GM19452 (cell line): ENCODE measurements at regions not wholly inside any gene's neighbourhood (a gene's known extent, or its start where the extent isn't known, plus 50 kb on each side); places are given as distances from the start of the nearest gene placed in this dataset.

Source experiments
- ATAC-seq: cut with Tn5 transposase; IDR thresholded peaks from one replicate; pipeline ENCODE4 v1.9.1; 2021; ENCODE audit not compliant: unreplicated experiment

DNA sequence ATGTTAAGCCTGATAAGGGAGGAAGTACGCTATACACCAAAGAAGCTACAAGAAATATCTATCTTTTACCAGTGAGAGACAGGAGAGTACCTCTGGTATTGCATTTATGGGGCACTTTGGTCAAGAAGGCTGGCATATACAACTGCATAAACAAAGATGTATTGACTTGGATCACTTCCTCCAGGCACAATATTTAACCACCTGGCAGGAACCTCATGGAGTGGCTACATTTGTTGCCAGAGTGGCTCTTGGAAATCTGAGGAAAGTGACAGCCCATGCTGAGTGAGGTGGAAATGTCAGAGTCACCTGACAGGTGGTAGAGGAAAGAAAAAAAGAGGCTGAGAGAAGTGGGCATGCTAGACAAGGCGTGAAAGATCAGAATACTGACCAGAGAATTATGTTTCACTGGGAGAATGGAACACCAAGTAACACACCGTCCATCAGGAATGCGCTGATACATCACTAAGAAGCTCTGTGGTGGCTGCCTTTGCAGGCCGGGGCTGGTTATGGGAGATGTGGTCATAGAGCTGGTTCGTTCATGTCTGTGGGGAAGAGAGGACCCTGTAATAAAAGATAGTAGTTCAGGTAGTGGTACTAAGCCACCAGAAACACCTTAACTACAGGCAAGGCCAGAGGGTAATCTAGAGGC is 61.4 kb upstream of the UFL1 start:
- no peak for ATAC-seq

DNA sequence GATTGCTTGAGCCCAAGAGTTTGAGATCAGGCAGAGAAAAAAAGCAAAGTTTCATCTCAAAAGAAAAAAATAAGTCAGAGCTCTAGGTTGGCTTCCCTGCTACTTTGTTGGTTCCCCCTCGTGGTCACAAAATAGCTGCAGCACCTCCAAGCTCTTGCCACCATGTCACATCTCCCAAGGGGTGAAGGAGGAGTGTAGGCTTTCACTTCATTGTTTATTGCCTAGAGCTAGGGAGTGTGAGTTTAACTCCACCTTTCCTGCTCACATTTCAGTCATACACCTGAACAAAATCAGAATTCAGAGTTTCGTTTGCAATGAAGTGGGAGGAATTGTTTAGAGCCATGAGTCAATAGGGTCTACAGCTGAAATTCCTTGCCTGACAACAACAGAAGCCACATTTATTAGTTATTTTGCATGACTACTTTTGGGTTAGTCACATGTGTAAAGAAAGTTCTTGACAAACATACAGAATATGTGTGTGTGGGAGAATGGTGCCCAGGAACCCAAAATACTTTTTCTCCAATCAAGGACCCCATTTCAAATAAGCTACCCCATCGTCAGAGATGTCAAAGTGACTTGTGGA is 56.2 kb upstream of the UFL1 start:
- ATAC-seq: no peak

DNA sequence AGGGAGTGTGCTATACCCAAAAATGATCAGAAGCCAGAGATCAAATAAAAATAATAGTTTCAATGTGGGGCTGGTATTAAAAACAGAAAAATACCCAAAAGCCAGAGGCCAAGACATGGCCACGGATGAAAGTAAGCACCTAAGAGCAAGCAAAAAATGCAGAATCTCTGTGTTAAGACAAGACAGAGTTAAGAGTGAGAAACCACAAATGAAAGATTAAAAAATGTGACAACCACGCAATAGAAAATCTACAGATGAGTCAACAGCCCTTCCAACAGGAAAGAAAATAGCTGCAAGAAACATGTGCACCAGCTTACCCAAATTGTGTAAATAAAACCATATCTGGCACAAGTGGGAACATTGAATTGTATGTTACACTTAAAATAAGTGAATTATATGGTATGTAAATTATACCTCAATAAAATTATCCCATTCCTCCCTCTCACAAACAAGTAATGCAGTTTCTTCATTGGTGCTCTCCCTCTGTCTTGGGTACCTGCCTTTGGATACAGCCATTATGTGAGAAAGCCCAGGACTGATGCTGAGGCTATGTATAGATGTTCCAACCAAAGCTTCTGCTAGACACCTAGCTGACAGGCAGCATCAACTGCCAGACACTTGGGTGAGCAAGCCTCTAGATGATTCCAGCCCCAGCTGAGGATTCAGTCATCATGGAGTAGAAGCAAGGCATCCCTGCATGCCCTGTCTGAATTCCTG is 55.3 kb upstream of the UFL1 start:
- peak; percentile 72 for ATAC-seq

DNA sequence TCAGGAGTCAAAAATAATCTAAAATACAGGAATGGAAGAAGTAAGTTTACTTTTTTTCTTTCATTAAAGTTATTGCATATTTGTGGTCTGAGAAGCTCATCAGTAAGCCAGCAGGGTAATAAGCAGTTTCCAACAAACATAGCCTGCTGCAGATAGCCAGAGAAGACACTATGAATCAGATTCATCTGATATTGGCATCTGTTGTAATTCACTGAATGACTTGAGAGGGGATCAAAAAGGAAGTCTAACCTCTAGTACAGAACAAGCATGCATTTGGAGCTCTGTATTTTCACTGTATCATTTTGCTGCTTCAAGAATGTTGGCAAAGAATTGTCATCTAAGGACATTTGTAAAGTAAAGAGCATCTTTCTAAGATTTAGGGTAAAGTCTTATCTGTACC is 53.8 kb upstream of the UFL1 start:
- no peak for ATAC-seq

DNA sequence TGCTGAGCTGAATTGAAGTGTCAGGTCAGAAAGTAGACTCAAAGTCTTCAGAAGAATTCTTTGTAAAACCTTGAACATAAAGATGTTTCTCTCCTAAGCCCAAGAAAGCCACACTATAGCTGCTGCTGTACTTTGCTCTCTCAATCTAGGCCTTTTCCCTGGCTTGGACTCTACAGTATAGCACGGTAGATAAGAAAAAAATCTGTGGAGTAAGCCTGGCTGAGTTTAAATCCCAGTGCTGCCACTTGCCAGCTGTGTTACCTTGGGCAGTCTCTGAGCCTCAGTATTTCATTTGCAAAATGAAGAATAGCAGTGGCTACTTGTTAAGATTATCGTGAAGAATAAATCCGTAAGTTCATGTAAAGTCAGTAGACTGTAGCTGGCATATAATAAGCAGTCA is 53.3 kb upstream of the UFL1 start:
- ATAC-seq: no peak

DNA sequence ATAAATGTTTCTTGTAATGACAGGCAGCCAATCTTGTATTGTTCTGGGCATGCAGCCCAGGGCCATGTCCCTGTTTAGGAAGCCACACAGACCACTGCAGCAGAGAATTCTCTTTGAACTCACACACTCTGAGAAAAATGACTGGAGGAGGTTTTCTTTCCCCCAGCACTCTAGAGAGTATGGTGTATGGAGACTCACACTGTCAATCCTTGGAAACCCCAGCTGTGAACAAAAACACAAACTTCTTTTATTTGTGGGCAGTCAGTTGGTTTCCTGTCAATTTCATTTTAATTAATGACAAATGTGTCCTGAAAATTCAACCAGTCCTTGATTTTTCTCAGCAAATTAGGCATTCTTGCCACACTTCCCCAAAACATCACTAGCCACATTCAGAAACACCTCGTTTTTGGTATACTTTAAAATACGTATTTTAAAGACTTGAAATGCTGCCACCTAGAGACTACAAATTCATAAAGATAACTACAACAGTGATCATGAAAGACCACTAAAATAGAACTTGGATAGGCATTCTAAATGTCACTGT is 52.9 kb upstream of the UFL1 start:
- no peak for ATAC-seq

DNA sequence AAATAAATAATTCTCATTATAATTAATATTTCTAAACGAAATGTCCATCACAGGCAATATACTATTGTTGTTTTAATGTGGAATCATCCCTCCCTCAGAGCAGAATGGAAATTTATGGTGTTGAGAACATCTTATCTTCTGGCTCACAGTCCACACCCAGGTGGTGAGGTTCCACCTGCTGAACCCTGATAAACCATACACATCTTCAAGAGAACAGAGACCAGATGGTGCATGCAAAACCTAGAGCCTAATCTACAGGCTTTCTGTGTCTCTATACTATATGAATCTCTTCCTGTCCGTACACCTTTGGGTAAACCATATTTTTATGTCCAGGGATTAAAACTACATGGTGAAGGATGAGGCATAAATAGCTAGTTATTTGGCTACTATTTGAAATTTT is 52.3 kb upstream of the UFL1 start:
- no peak for ATAC-seq

DNA sequence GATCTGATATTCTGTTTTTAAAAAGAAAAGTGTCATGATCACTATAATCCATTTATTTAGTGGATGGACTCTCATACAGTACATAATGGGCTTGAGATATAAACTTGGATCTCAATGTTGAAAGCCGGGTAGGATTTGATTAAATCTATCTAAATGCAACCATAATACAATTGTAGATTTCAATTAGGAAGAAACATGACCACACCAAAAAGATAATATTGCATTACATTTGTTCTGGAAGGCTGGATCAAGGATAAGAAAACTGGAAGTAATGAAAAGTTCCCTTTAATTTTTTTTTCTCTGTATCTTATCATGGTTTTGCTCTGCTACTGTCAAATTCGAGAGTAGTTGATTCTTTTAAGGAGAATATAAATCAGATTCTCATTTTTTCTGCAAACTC is 51.3 kb upstream of the UFL1 start:
- no peak for ATAC-seq
